Endothelial cell of umbilical vein (primary cell): ENCODE measurements at regions not wholly inside any gene's neighbourhood (a gene's known extent, or its start where the extent isn't known, plus 50 kb on each side); places are given as distances from the start of the nearest gene placed in this dataset.

Source experiments
- BruUV-seq: library from RNA; stranded (reverse); fragments of 400-500 nt; replicated peaks from 2 replicates; lab custom pipeline; 2021; lab: Mats Ljungman, UMichigan
- CTCF ChIA-PET: fragments of 300-600, 350-600 bp; sonication (Branson Sonifier 250); formaldehyde crosslinking; loops from one replicate; lab custom pipeline; 2021; ENCODE audit warnings: antibody characterized with exemption, inconsistent platforms; lab: Charles Lee
- POLR2A ChIA-PET: fragments of 300-600, 350-600 bp; sonication (Branson Sonifier 250); formaldehyde crosslinking; loops from one replicate; lab custom pipeline; 2021; ENCODE audit warnings: antibody characterized with exemption, inconsistent platforms; lab: Charles Lee
- DNase-seq: peaks from one replicate; pipeline ENCODE4 v3.0.0-alpha.2; 2011; ENCODE audit warnings: low read depth, low spot score
- FAIRE-seq: peaks from 2 replicates; lab custom pipeline; 2011; peaks lifted over from hg19 to GRCh38; lab: Jason Lieb, UNC
- H2AFZ ChIP-seq: 2 replicates; pipeline ENCODE4 v1.6.0; 2012; ENCODE audit warnings: low read depth, low read length, control low read depth, inconsistent platforms
- H3K27ac ChIP-seq: 2 replicates; pipeline ENCODE4 v1.5.1; 2011; ENCODE audit warnings: low read depth, mild to moderate bottlenecking, control low read depth, low read length, moderate library complexity; ENCODE audit not compliant: insufficient read depth
- H3K27me3 ChIP-seq, 2 experiments: 2 replicates each; pipeline versions ENCODE4 v1.6.0 to v1.6.1; 2011; ENCODE audit warnings: low read length in 2 of 2, mixed read lengths in 1 of 2; ENCODE audit not compliant: control insufficient read depth in 2 of 2, insufficient read depth in 2 of 2
- H3K36me3 ChIP-seq, 2 experiments: 2 replicates in 1 of 2; 3 replicates in 1 of 2; pipeline ENCODE4 v1.5.1; 2011; ENCODE audit warnings: low read length in 2 of 2, mild to moderate bottlenecking in 1 of 2, moderate library complexity in 1 of 2; ENCODE audit not compliant: control insufficient read depth in 2 of 2, insufficient read depth in 2 of 2; ENCODE audit errors: extremely low read depth in 1 of 2
- H3K4me1 ChIP-seq: 3 replicates; pipeline ENCODE4 v1.5.1; 2011; ENCODE audit warnings: mild to moderate bottlenecking, low read length; ENCODE audit not compliant: control insufficient read depth, insufficient read depth; ENCODE audit errors: extremely low read depth
- H3K4me2 ChIP-seq: 2 replicates; pipeline ENCODE4 v1.6.1; 2011; ENCODE audit warnings: low read length, control low read depth, mixed read lengths; ENCODE audit not compliant: insufficient read depth
- H3K4me3 ChIP-seq, 3 experiments: fragments of 200-600 bp in 1 of 3; sonication (generic), shearing (Covaris generic) in 1 of 3; replicated peaks in 1 of 3; 2 replicates each; pipeline ENCODE4 v1.5.1; 2011 to 2016; ENCODE audit warnings: control low read depth in 3 of 3, low read length in 3 of 3, mild to moderate bottlenecking in 2 of 3, inconsistent platforms in 1 of 3, low read depth in 1 of 3, moderate library complexity in 1 of 3; ENCODE audit not compliant: insufficient read depth in 1 of 3
- H3K79me2 ChIP-seq: 2 replicates; pipeline ENCODE4 v1.6.0; 2012; ENCODE audit warnings: low read length, inconsistent platforms; ENCODE audit not compliant: control insufficient read depth, insufficient read depth
- H3K9ac ChIP-seq: replicated peaks from 2 replicates; pipeline ENCODE3; 2011; ENCODE audit warnings: low read length, control low read depth; ENCODE audit not compliant: insufficient read depth; ENCODE audit errors: extremely low read depth
- H3K9me1 ChIP-seq: replicated peaks from 3 replicates; pipeline ENCODE4 v1.6.0; 2011; ENCODE audit warnings: mild to moderate bottlenecking, low read length; ENCODE audit not compliant: control insufficient read depth, insufficient read depth; ENCODE audit errors: extremely low read depth
- H3K9me3 ChIP-seq: replicated peaks from 2 replicates; pipeline ENCODE4 v1.5.1; 2012; ENCODE audit warnings: low read length, inconsistent platforms; ENCODE audit not compliant: control insufficient read depth, insufficient read depth
- H4K20me1 ChIP-seq: replicated peaks from 2 replicates; pipeline ENCODE3; 2011; ENCODE audit warnings: mild to moderate bottlenecking, low read length; ENCODE audit not compliant: control insufficient read depth, insufficient read depth; ENCODE audit errors: extremely low read depth
- CTCF ChIP-seq, 2 donors: IDR thresholded peaks; 1 replicate in 1 of 2; 2 replicates in 1 of 2; pipeline ENCODE4 v1.5.1; 2011; ENCODE audit warnings: low read length in 2 of 2, mild to moderate bottlenecking in 2 of 2, moderate library complexity in 2 of 2, control low read depth in 1 of 2, inconsistent platforms in 1 of 2, low read depth in 1 of 2; ENCODE audit not compliant: insufficient read depth in 1 of 2; ENCODE audit errors: extremely low read depth in 1 of 2
- EZH2 ChIP-seq: IDR thresholded peaks from 2 replicates; pipeline ENCODE4 v1.6.1; 2012; ENCODE audit warnings: borderline replicate concordance, low read depth, mild to moderate bottlenecking, moderate library complexity, low read length, inconsistent platforms; ENCODE audit not compliant: severe bottlenecking
- FOS ChIP-seq: IDR thresholded peaks from 2 replicates; pipeline ENCODE4 v1.6.1; 2011; ENCODE audit warnings: mild to moderate bottlenecking, low read length, moderate library complexity, borderline replicate concordance; ENCODE audit not compliant: insufficient read depth
- GATA2 ChIP-seq: IDR thresholded peaks from 2 replicates; pipeline ENCODE4 v1.7.0; 2011; ENCODE audit warnings: low read depth, mild to moderate bottlenecking, moderate library complexity, mixed read lengths, low read length; ENCODE audit not compliant: insufficient read length, insufficient read depth
- JUN ChIP-seq: IDR thresholded peaks from 2 replicates; pipeline ENCODE4 v1.6.1; 2011; ENCODE audit warnings: borderline replicate concordance, low read depth; ENCODE audit not compliant: insufficient read length, insufficient read depth
- MAX ChIP-seq: IDR thresholded peaks from 2 replicates; pipeline ENCODE4 v1.6.1; 2011; ENCODE audit not compliant: insufficient read depth, insufficient read length
- MYC ChIP-seq: IDR thresholded peaks from one replicate; pipeline ENCODE4 v1.6.1; 2011; ENCODE audit warnings: mild to moderate bottlenecking, low read depth, low read length
- POLR2A ChIP-seq: IDR thresholded peaks from 2 replicates; pipeline ENCODE4 v1.6.1; 2012; ENCODE audit warnings: low read depth, mild to moderate bottlenecking, control low read depth, low read length
- POLR2AphosphoS5 ChIP-seq: IDR thresholded peaks from 2 replicates; pipeline ENCODE4 v1.6.1; 2012; ENCODE audit warnings: low read depth, mild to moderate bottlenecking, control low read depth, low read length, moderate library complexity; ENCODE audit not compliant: insufficient read depth
- dilution Hi-C: fragments of 300-500 bp; cut with MboI; formaldehyde crosslinking; loops from one replicate; pipeline ENCODE4 v1.15.0; 2019; ENCODE audit warnings: low sequenced_read_pairs; ENCODE audit not compliant: extremely low pct_ligation_motif_present
- intact Hi-C: fragments of 100-400 bp; cut with micrococcal nuclease; formaldehyde crosslinking; loops from one replicate; pipeline ENCODE4 v1.10.0; 2022

DNA sequence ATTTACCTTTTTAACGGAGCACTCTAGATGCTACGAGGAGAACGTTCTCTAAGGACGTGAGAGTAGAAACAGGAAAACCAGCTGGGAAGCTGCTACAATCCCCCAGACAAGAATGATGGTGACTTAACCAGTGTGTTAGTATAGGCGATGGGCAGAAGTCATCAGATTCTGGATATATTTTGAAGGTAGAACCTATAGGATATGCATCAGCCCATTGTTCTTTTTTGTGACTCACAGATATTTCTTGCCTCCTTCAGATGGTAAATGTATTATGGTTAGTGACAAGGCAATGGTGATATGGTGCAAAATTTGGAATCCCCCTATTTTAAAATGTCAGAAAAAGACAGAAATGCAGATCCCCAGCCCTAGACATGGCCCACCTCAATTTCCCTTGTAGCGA, 258.2 kb downstream of the PHLDA1 start:
- TF ChIP-seq POLR2A (no peak), FOS (peak; percentile 7), JUN (peak; percentile 27)
- Histone ChIP-seq H3K27ac (no peak overlapping the region), H3K27me3 (no peaks in the 10 kb centered on the region), H3K4me2 (no peak overlapping the region), H4K20me1 (no peaks in the 10 kb centered on the region), H3K79me2 (no peaks in the 10 kb centered on the region), H3K4me1 (peaks cover 6% of the 10 kb centered on the region), H3K36me3 (no peaks in the 10 kb centered on the region), H3K9ac (no peak overlapping the region), H2AFZ (peak overlapping the region; percentile 8), H3K4me3 (no peak overlapping the region), H3K9me3 (no peaks in the 10 kb centered on the region), H3K9me1 (no peaks in the 10 kb centered on the region)
- peak; percentile 72 for FAIRE-seq
- BruUV-seq = no TSS peak
- dilution Hi-C loops (no loop called here), intact Hi-C loops (no loop called here)
- DNase-seq = peak; percentile 32
- ChIA-PET CTCF (interaction anchor here (0.8 to 1.0 kb wide), 3 partner anchors 28 to 161 kb away, joined by 3 to 4 read pairs (median 3); no protein-coding TSS in a partner anchor), POLR2A (no interaction called here)

- no peaks in the 10 kb centered on the region for H3K9me1 ChIP-seq
- H2AFZ ChIP-seq = no peak overlapping the region
- H4K20me1 ChIP-seq = no peaks in the 10 kb centered on the region
- no TSS peak for BruUV-seq
- no peaks in the 10 kb centered on the region for H3K27me3 ChIP-seq
- no peak overlapping the region for H3K4me3 ChIP-seq
- CTCF ChIA-PET = interaction anchor here (1.0 kb wide), 1 partner anchor 32 kb away, joined by 3 read pairs; no protein-coding TSS in a partner anchor
- no peaks in the 10 kb centered on the region for H3K9me3 ChIP-seq
- no peak for DNase-seq
- dilution Hi-C loops (no loop called here), intact Hi-C loops (no loop called here)
- no peaks in the 10 kb centered on the region for H3K36me3 ChIP-seq
- POLR2A ChIA-PET = no interaction called here
- no peaks in the 10 kb centered on the region for H3K79me2 ChIP-seq
- no peak overlapping the region for H3K4me2 ChIP-seq
- no peak for FAIRE-seq
- no peak overlapping the region for H3K27ac ChIP-seq
- no peak overlapping the region for H3K9ac ChIP-seq
- TF ChIP-seq POLR2A (no peak), EZH2 (no peak), POLR2AphosphoS5 (no peak), JUN (no peak), MAX (no peak), MYC (no peak), CTCF (IDR thresholded peaks at IDR 0.05; ENCODE audit: extremely low read depth in 1 of 2, insufficient read depth in 1 of 2, low read depth in 1 of 2, low read length in 2 of 2) (no peak), GATA2 (no peak), FOS (no peak)
- peaks cover 15% of the 10 kb centered on the region for H3K4me1 ChIP-seq
Measured at GRCh38 chr12:75771023-75771422, 259.6 kb upstream of the KRR1 start.
